ENCODE measurements at regions not wholly inside any gene's neighbourhood (a gene's known extent, or its start where the extent isn't known, plus 50 kb on each side); places are given as distances from the start of the nearest gene placed in this dataset.

- no peak for TF ChIP-seq FOXK2 (IDR thresholded peaks at IDR 0.05)
- no peak for TF ChIP-seq FOXA1 (IDR thresholded peaks at IDR 0.05)
- TF ChIP-seq SP1 (IDR thresholded peaks at IDR 0.05) = no peak
Observed at GRCh38 chr9:10686943-10687342, 74.1 kb upstream of the PTPRD start.
